Activated CD4-positive, alpha-beta T cell treated with anti-CD3 and anti-CD28 coated beads, Interleukin-2, Interleukin-6, amounts not matched to agents 100 ng/mL and 50 ng/mL, durations not matched to agents 16 hours and 8 hours (primary cell): ENCODE measurements at regions not wholly inside any gene's neighbourhood (a gene's known extent, or its start where the extent isn't known, plus 50 kb on each side); places are given as distances from the start of the nearest gene placed in this dataset.

ENCODE experiments used
- DNase-seq: peaks from one replicate; pipeline ENCODE4 v3.0.0-alpha.2; 2020

- no peak for DNase-seq
Observed at GRCh38 chr7:110609336-110609735, 481.6 kb upstream of the LRRN3 start.

GRCh38 chr7:110612680-110613079 is 478.2 kb upstream of the LRRN3 start:
- DNase-seq = no peak
